ENCODE measurements at regions not wholly inside any gene's neighbourhood (a gene's known extent, or its start where the extent isn't known, plus 50 kb on each side); places are given as distances from the start of the nearest gene placed in this dataset.

- TF ChIP-seq RXRA (IDR thresholded peaks at IDR 0.05; ENCODE audit: insufficient read depth, low read depth, low read length): no peak
- no peak for TF ChIP-seq EP300 (IDR thresholded peaks at IDR 0.05; ENCODE audit: borderline replicate concordance in 1 of 2, low read depth in 2 of 2, low read length in 2 of 2)
- TF ChIP-seq ATF3 (IDR thresholded peaks at IDR 0.05; ENCODE audit: insufficient read depth, low read depth, low read length): no peak
- no peak for TF ChIP-seq CEBPB (IDR thresholded peaks at IDR 0.05; ENCODE audit: low read depth, low read length)
Measured at GRCh38 chr15:95111969-95112368, 880.6 kb downstream of the MCTP2 start (continued).

Data from H1 (cell line).